Transverse colon (tissue), 3 donors: ENCODE measurements at regions not wholly inside any gene's neighbourhood (a gene's known extent, or its start where the extent isn't known, plus 50 kb on each side); places are given as distances from the start of the nearest gene placed in this dataset.

Experiments
- POLR2A ChIP-seq: fragments of 450-650 bp; IDR thresholded peaks from one replicate; pipeline ENCODE4 v1.6.1; 2016; ENCODE audit warnings: antibody characterized with exemption, mild to moderate bottlenecking, moderate library complexity
- TF ChIP-seq, protein P1 (sequence below), 5 experiments: fragments of 200-600 bp in 3 of 5; fragments of 450-650 bp in 2 of 5; sonication (generic) in 3 of 5; IDR thresholded peaks; 1 replicate in 2 of 5; 2 replicates in 3 of 5; pipeline ENCODE4 v1.5.1; 2016 to 2017; ENCODE audit warnings: antibody characterized with exemption in 5 of 5, inconsistent platforms in 3 of 5, mild to moderate bottlenecking in 2 of 5, moderate library complexity in 1 of 5

DNA sequence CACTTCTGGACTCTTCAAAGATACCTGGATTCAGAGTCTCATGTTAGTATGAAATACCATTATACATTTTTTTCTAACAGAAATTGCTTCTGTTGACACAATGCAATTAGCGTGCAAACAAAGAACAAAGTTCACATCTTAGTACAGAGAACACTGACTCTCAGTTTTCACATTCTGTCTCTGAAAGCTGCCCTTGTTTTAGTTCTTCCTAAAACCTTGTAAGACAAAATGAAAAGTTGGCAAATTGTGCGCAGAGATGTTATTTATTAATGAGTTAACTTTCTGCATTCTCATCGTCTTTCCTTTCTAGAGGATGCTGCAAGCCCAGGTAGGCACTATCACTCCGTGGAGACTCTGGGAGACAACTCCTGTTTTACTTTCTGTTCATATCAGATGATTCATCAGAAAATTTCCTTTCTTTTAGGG lies 377.3 kb upstream of the POU3F3 start:
- TF ChIP-seq POLR2A = no peak
- TF ChIP-seq, protein P1, sequence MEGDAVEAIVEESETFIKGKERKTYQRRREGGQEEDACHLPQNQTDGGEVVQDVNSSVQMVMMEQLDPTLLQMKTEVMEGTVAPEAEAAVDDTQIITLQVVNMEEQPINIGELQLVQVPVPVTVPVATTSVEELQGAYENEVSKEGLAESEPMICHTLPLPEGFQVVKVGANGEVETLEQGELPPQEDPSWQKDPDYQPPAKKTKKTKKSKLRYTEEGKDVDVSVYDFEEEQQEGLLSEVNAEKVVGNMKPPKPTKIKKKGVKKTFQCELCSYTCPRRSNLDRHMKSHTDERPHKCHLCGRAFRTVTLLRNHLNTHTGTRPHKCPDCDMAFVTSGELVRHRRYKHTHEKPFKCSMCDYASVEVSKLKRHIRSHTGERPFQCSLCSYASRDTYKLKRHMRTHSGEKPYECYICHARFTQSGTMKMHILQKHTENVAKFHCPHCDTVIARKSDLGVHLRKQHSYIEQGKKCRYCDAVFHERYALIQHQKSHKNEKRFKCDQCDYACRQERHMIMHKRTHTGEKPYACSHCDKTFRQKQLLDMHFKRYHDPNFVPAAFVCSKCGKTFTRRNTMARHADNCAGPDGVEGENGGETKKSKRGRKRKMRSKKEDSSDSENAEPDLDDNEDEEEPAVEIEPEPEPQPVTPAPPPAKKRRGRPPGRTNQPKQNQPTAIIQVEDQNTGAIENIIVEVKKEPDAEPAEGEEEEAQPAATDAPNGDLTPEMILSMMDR (IDR thresholded peaks at IDR 0.05) = no peak
